ENCODE measurements at regions not wholly inside any gene's neighbourhood (a gene's known extent, or its start where the extent isn't known, plus 50 kb on each side); places are given as distances from the start of the nearest gene placed in this dataset.

DNA sequence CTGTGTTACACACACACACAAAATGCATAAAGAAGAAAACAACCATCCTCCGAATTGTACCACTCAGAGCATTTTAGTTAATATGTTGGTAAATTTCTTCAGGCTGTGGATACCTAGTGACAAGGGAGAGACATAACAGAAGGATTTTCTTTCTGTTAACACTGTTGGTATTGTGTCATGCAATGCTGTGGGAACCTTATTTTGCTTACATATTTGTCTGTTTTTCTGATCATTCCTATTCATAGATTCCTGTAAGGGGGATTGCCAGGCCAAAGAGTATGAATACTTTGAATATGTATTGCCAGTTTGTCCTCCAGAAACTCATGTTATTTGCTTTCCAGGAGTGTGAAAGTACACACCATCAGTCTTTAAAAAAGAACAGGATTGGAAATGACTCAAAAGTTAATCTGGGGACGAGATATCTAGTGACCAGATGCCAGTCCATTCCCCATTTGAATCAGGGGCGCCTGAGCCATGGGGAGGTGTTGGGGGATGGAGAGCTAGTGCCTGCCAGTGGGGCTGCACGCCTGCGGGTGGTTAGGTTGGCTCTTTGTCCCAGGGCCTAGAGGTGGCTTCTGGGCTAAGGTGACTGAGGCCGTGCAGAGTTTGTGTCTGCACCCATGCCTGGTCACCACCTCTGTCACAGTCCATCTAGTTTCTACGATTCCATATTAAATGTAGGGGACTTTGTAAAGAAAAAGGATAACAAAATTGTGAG is 142.0 kb downstream of the PTPN20 start:
- Histone ChIP-seq H3K4me1 (ENCODE audit: insufficient read depth, low read length) (no peaks in the 10 kb centered on the region), H3K9me3 (ENCODE audit: low read length) (no peaks in the 10 kb centered on the region), H3K9ac (ENCODE audit: low read length) (no peak overlapping the region), H3K27me3 (ENCODE audit: control insufficient read depth in 1 of 2, insufficient read depth in 2 of 2, low read length in 2 of 2) (no peaks in the 10 kb centered on the region), H3K4me3 (ENCODE audit: low read depth in 1 of 2, low read length in 2 of 2) (no peak overlapping the region), H3K27ac (ENCODE audit: low read depth, low read length) (no peak overlapping the region), H3K36me3 (ENCODE audit: insufficient read depth, low read length) (no peaks in the 10 kb centered on the region)

GRCh38 chr10:47054974-47055373 is 143.7 kb downstream of the PTPN20 start:
- H3K4me3 ChIP-seq (ENCODE audit: low read depth in 1 of 2, low read length in 2 of 2) = no peak overlapping the region
- H3K27ac ChIP-seq (ENCODE audit: low read depth, low read length) = no peak overlapping the region
- H3K9ac ChIP-seq (ENCODE audit: low read length) = no peak overlapping the region
- no peaks in the 10 kb centered on the region for H3K27me3 ChIP-seq (ENCODE audit: control insufficient read depth in 1 of 2, insufficient read depth in 2 of 2, low read length in 2 of 2)
- no peaks in the 10 kb centered on the region for H3K36me3 ChIP-seq (ENCODE audit: insufficient read depth, low read length)
- no peaks in the 10 kb centered on the region for H3K9me3 ChIP-seq (ENCODE audit: low read length)
- H3K4me1 ChIP-seq (ENCODE audit: insufficient read depth, low read length) = no peaks in the 10 kb centered on the region

DNA sequence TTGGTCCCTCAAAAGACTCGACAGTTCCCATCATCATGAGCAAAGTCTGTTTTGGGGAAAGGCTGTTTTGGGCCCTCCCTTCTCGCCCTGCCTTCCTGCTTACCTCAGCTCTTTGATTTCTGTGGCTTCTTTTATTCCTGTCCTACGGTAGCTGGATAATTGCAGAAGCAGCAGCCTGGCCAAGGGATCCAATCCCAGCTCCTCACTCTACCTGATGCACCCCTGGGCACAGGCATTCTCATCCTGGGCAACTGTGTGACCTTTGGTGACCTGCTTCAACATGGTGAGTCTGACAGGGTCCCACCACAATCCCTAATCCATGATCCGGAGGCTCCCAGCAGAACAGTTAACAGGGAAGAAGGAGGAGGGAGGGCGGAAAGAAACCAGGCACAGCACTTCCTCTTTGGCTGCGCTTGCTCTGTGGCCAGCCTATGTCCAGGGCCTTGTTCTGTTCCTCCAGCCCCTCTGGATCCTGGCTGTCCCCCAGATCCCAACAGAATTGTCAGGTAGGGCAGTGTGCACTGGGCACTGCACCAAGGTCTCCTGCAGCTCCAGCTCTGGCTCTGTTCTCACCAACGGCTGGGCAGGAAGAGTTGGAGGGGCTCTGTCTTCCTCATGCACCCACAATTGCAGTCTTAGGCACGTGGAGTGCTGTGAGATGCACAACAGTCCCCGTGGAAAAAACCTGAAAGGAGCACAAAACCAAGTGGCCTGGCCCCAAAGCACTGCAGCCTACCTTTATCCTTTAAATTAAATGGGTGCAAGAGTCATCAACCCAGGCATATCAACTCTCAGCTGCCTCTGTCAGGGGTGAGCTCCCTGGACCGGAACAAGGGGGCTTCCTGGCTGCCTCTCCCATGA is 144.4 kb downstream of the PTPN20 start:
- Histone ChIP-seq H3K4me1 (ENCODE audit: insufficient read depth, low read length) (no peaks in the 10 kb centered on the region), H3K4me3 (ENCODE audit: low read depth in 1 of 2, low read length in 2 of 2) (no peak overlapping the region), H3K36me3 (ENCODE audit: insufficient read depth, low read length) (no peaks in the 10 kb centered on the region), H3K9me3 (ENCODE audit: low read length) (no peaks in the 10 kb centered on the region), H3K27ac (ENCODE audit: low read depth, low read length) (no peak overlapping the region), H3K9ac (ENCODE audit: low read length) (no peak overlapping the region), H3K27me3 (ENCODE audit: control insufficient read depth in 1 of 2, insufficient read depth in 2 of 2, low read length in 2 of 2) (no peaks in the 10 kb centered on the region)

DNA sequence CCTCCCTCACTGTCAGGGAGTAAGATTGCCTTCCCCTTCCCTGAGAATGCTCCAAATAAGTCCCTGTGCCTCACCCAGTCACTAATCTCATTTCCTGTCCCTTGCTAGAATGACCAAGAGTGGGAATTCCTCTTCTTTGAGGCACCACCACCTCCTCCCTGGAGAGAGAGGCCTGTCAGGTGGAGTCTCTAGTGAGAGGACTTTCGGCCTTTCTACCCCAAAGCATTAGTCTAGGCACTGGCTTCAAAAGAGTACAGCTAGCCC is 145.0 kb downstream of the PTPN20 start:
- no peaks in the 10 kb centered on the region for H3K9me3 ChIP-seq (ENCODE audit: low read length)
- no peak overlapping the region for H3K9ac ChIP-seq (ENCODE audit: low read length)
- H3K27me3 ChIP-seq (ENCODE audit: control insufficient read depth in 1 of 2, insufficient read depth in 2 of 2, low read length in 2 of 2) = no peaks in the 10 kb centered on the region
- no peaks in the 10 kb centered on the region for H3K4me1 ChIP-seq (ENCODE audit: insufficient read depth, low read length)
- no peak overlapping the region for H3K27ac ChIP-seq (ENCODE audit: low read depth, low read length)
- H3K36me3 ChIP-seq (ENCODE audit: insufficient read depth, low read length) = no peaks in the 10 kb centered on the region
- no peak overlapping the region for H3K4me3 ChIP-seq (ENCODE audit: low read depth in 1 of 2, low read length in 2 of 2)

DNA sequence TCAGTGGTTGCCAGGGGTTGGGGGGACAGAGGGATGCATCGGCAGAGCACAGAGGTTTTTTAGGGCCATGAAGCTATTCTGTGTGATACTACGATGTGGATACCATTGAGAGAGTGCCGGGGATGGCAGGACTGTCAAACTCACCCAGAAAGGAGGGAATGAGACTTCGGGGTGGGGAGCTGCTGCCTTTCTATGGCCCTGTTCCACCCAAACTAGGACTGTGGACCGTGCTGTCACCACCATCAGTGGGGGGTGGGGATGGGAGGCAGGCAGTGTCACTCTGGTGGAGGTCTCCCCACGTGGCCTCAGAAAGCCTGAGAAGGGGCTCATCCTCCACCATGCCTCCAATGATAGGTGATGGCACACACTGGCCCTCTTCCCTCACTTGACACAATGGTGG is 146.2 kb downstream of the PTPN20 start:
- Histone ChIP-seq H3K9me3 (ENCODE audit: low read length) (no peaks in the 10 kb centered on the region), H3K36me3 (ENCODE audit: insufficient read depth, low read length) (no peaks in the 10 kb centered on the region), H3K9ac (ENCODE audit: low read length) (no peak overlapping the region), H3K27me3 (ENCODE audit: control insufficient read depth in 1 of 2, insufficient read depth in 2 of 2, low read length in 2 of 2) (no peaks in the 10 kb centered on the region), H3K4me1 (ENCODE audit: insufficient read depth, low read length) (no peaks in the 10 kb centered on the region), H3K27ac (ENCODE audit: low read depth, low read length) (no peak overlapping the region), H3K4me3 (ENCODE audit: low read depth in 1 of 2, low read length in 2 of 2) (no peak overlapping the region)

DNA sequence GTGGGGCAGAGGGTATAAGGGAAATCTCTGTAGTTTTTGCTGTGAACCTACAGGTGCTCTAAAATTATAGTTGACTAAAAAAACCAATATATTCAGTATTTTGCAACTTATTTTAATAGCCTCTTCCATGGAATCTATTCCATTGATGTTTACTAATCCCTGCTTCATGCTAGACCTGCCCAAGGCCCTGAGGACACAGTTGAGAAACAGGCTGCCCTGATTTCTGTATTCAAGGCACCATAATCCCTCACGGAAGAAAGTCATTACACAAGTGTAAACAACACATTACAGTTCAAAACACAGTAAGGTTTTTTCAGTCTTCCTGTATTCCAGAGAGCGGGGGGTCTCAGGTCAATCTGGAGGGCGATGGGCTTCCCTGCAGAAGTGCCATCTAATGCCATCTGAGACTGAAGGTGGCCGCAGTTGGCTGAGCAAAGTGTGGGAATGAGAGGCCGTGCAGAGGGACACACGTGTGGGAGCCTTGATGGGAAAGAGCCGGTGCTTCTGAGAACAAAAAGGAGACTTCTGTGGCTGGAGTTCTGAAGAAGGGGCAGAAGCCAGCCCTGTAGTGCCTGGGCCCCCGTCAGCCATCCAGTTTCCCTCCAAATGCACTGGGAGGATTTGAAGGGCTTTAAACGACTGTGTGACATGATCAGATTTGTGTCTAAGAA is 146.9 kb downstream of the PTPN20 start:
- H3K4me3 ChIP-seq (ENCODE audit: low read depth in 1 of 2, low read length in 2 of 2) = no peak overlapping the region
- no peaks in the 10 kb centered on the region for H3K4me1 ChIP-seq (ENCODE audit: insufficient read depth, low read length)
- H3K9me3 ChIP-seq (ENCODE audit: low read length) = no peaks in the 10 kb centered on the region
- no peaks in the 10 kb centered on the region for H3K36me3 ChIP-seq (ENCODE audit: insufficient read depth, low read length)
- no peaks in the 10 kb centered on the region for H3K27me3 ChIP-seq (ENCODE audit: control insufficient read depth in 1 of 2, insufficient read depth in 2 of 2, low read length in 2 of 2)
- H3K27ac ChIP-seq (ENCODE audit: low read depth, low read length) = no peak overlapping the region
- H3K9ac ChIP-seq (ENCODE audit: low read length) = no peak overlapping the region

DNA sequence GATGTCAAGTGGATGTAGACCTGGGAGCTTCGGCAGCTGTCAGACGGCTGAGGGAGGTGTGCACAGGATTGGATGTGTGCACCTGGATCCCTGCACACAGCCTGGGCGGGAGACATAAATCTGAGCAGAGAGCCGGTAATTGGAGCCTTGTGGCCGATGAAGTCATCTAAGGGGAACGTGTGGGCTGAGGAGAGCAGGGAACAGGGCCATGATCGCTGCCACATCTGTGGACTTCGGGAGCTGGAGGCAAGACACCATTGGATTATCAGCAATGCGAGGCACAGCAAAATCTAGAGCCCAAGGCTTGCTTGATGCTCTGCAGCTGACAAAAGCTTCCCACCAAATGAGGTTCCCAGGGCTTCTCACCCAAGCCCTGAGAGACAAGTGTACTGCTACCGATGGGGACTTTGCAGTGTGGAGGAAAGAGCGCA is 147.7 kb downstream of the PTPN20 start:
- H3K36me3 ChIP-seq (ENCODE audit: insufficient read depth, low read length) = no peaks in the 10 kb centered on the region

GRCh38 chr10:47059606-47060311 is 148.5 kb downstream of the PTPN20 start:
- Histone ChIP-seq H3K27me3 (ENCODE audit: control insufficient read depth in 1 of 2, insufficient read depth in 2 of 2, low read length in 2 of 2) (no peaks in the 10 kb centered on the region), H3K9me3 (ENCODE audit: low read length) (no peaks in the 10 kb centered on the region), H3K4me3 (ENCODE audit: low read depth in 1 of 2, low read length in 2 of 2) (no peak overlapping the region), H3K9ac (ENCODE audit: low read length) (no peak overlapping the region), H3K4me1 (ENCODE audit: insufficient read depth, low read length) (no peaks in the 10 kb centered on the region), H3K36me3 (ENCODE audit: insufficient read depth, low read length) (no peaks in the 10 kb centered on the region), H3K27ac (ENCODE audit: low read depth, low read length) (no peak overlapping the region)

More for the DNA sequence above, 147.7 kb downstream of the PTPN20 start:
- no peaks in the 10 kb centered on the region for H3K4me1 ChIP-seq (ENCODE audit: insufficient read depth, low read length)
- no peaks in the 10 kb centered on the region for H3K9me3 ChIP-seq (ENCODE audit: low read length)
- no peaks in the 10 kb centered on the region for H3K27me3 ChIP-seq (ENCODE audit: control insufficient read depth in 1 of 2, insufficient read depth in 2 of 2, low read length in 2 of 2)
- no peak overlapping the region for H3K4me3 ChIP-seq (ENCODE audit: low read depth in 1 of 2, low read length in 2 of 2)
- H3K9ac ChIP-seq (ENCODE audit: low read length) = no peak overlapping the region
- H3K27ac ChIP-seq (ENCODE audit: low read depth, low read length) = no peak overlapping the region

DNA sequence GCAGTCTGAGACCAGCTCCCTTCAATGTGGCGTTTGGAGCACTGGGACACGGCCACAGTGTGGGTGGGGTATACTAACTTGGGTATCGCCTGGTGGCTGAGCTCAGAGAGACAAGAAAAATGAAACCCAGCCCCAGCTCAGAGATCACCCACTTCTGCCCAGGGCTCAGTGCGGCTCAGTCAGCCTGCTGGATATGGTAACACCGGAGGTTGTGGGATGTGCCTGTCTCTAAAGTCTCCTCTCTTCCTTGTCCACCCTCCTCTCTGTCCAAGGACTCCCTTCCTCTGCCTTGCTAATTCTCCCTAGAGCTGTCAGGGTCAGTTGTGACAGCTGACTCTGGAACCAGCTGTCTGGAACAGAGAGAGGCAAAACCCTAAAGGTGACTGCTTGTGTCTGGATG is 149.1 kb downstream of the PTPN20 start:
- H3K9ac ChIP-seq (ENCODE audit: low read length) = no peak overlapping the region
- H3K36me3 ChIP-seq (ENCODE audit: insufficient read depth, low read length) = no peaks in the 10 kb centered on the region
- H3K27ac ChIP-seq (ENCODE audit: low read depth, low read length) = no peak overlapping the region
- H3K4me1 ChIP-seq (ENCODE audit: insufficient read depth, low read length) = no peaks in the 10 kb centered on the region
- H3K9me3 ChIP-seq (ENCODE audit: low read length) = no peaks in the 10 kb centered on the region
- H3K4me3 ChIP-seq (ENCODE audit: low read depth in 1 of 2, low read length in 2 of 2) = no peak overlapping the region
- H3K27me3 ChIP-seq (ENCODE audit: control insufficient read depth in 1 of 2, insufficient read depth in 2 of 2, low read length in 2 of 2) = no peaks in the 10 kb centered on the region

- H3K9ac ChIP-seq (ENCODE audit: low read length) = no peak overlapping the region
- no peak overlapping the region for H3K27ac ChIP-seq (ENCODE audit: low read depth, low read length)
Measured at GRCh38 chr10:47060993-47061500, 149.8 kb downstream of the PTPN20 start.

GRCh38 chr10:47061776-47062175 is 150.5 kb downstream of the PTPN20 start:
- Histone ChIP-seq H3K9ac (ENCODE audit: low read length) (no peak overlapping the region), H3K27ac (ENCODE audit: low read depth, low read length) (no peak overlapping the region), H3K36me3 (ENCODE audit: insufficient read depth, low read length) (no peaks in the 10 kb centered on the region), H3K4me1 (ENCODE audit: insufficient read depth, low read length) (no peaks in the 10 kb centered on the region), H3K4me3 (ENCODE audit: low read depth in 1 of 2, low read length in 2 of 2) (no peak overlapping the region), H3K9me3 (ENCODE audit: low read length) (no peaks in the 10 kb centered on the region), H3K27me3 (ENCODE audit: control insufficient read depth in 1 of 2, insufficient read depth in 2 of 2, low read length in 2 of 2) (no peaks in the 10 kb centered on the region)

More at GRCh38 chr10:47060993-47061500, 149.8 kb downstream of the PTPN20 start:
- Histone ChIP-seq H3K9me3 (ENCODE audit: low read length) (no peaks in the 10 kb centered on the region), H3K4me1 (ENCODE audit: insufficient read depth, low read length) (no peaks in the 10 kb centered on the region), H3K36me3 (ENCODE audit: insufficient read depth, low read length) (no peaks in the 10 kb centered on the region), H3K27me3 (ENCODE audit: control insufficient read depth in 1 of 2, insufficient read depth in 2 of 2, low read length in 2 of 2) (no peaks in the 10 kb centered on the region), H3K4me3 (ENCODE audit: low read depth in 1 of 2, low read length in 2 of 2) (no peak overlapping the region)
